Keratinocyte (primary cell): ENCODE measurements at regions not wholly inside any gene's neighbourhood (a gene's known extent, or its start where the extent isn't known, plus 50 kb on each side); places are given as distances from the start of the nearest gene placed in this dataset.

Experiments used
- DNase-seq: peaks from one replicate; pipeline ENCODE4 v3.0.0-alpha.2; 2011; ENCODE audit warnings: low read depth, missing footprints, low spot score
- FAIRE-seq: peaks from 2 replicates; lab custom pipeline; 2011; peaks lifted over from hg19 to GRCh38; lab: Jason Lieb, UNC
- H2AFZ ChIP-seq: 2 replicates; pipeline ENCODE4 v1.6.0; 2012; ENCODE audit warnings: low read length, control low read depth, inconsistent platforms; ENCODE audit not compliant: control insufficient read depth
- H3K27ac ChIP-seq: 2 replicates; pipeline ENCODE4 v1.5.1; 2011; ENCODE audit warnings: low read length; ENCODE audit not compliant: control insufficient read depth, insufficient read depth
- H3K27me3 ChIP-seq: 3 replicates; pipeline ENCODE4 v1.6.0; 2011; ENCODE audit warnings: low read length; ENCODE audit not compliant: control insufficient read depth, insufficient read depth; ENCODE audit errors: extremely low read depth
- H3K36me3 ChIP-seq, 2 experiments: 2 replicates in 1 of 2; 3 replicates in 1 of 2; pipeline ENCODE4 v1.5.1; 2011; ENCODE audit warnings: low read length in 2 of 2, mild to moderate bottlenecking in 1 of 2; ENCODE audit not compliant: control insufficient read depth in 2 of 2, insufficient read depth in 2 of 2; ENCODE audit errors: extremely low read depth in 1 of 2
- H3K4me1 ChIP-seq: 3 replicates; pipeline ENCODE4 v1.5.1; 2011; ENCODE audit warnings: low read length; ENCODE audit not compliant: control insufficient read depth, insufficient read depth; ENCODE audit errors: extremely low read depth
- H3K4me2 ChIP-seq: 3 replicates; pipeline ENCODE4 v1.6.0; 2011; ENCODE audit warnings: low read depth, low read length; ENCODE audit not compliant: control insufficient read depth, insufficient read depth; ENCODE audit errors: extremely low read depth
- H3K4me3 ChIP-seq, 3 experiments: fragments of 200-600 bp in 1 of 3; sonication (generic) in 1 of 3; 2 replicates in 2 of 3; 3 replicates in 1 of 3; pipeline ENCODE4 v1.5.1; 2011 to 2016; ENCODE audit warnings: low read length in 3 of 3, mild to moderate bottlenecking in 3 of 3, control low read depth in 2 of 3, inconsistent platforms in 1 of 3, low read depth in 1 of 3, mixed read lengths in 1 of 3, mixed run types in 1 of 3, moderate library complexity in 1 of 3; ENCODE audit not compliant: control insufficient read depth in 2 of 3, insufficient read depth in 2 of 3; ENCODE audit errors: extremely low read depth in 1 of 3
- H3K79me2 ChIP-seq: 2 replicates; pipeline ENCODE4 v1.6.0; 2012; ENCODE audit warnings: low read length; ENCODE audit not compliant: control insufficient read depth, insufficient read depth
- H3K9ac ChIP-seq: 3 replicates; pipeline ENCODE4 v1.6.0; 2011; ENCODE audit warnings: low read length; ENCODE audit not compliant: control insufficient read depth, insufficient read depth; ENCODE audit errors: extremely low read depth
- H3K9me1 ChIP-seq: 3 replicates; pipeline ENCODE4 v1.6.0; 2011; ENCODE audit warnings: low read length; ENCODE audit not compliant: control insufficient read depth, insufficient read depth; ENCODE audit errors: extremely low read depth
- H3K9me3 ChIP-seq: 2 replicates; pipeline ENCODE4 v1.5.1; 2012; ENCODE audit warnings: low read depth, low read length; ENCODE audit not compliant: control insufficient read depth
- H4K20me1 ChIP-seq: 3 replicates; pipeline ENCODE4 v1.6.0; 2011; ENCODE audit warnings: low read length; ENCODE audit not compliant: control insufficient read depth, insufficient read depth; ENCODE audit errors: extremely low read depth
- EZH2 ChIP-seq: IDR thresholded peaks from one replicate; pipeline ENCODE4 v1.6.1; 2012; ENCODE audit warnings: inconsistent platforms, mild to moderate bottlenecking, low read length, moderate library complexity
- dilution Hi-C: fragments of 300-500 bp; cut with MboI; formaldehyde crosslinking; loops from one replicate; pipeline ENCODE4 v1.7.0; 2020; ENCODE audit warnings: low sequenced_read_pairs; ENCODE audit not compliant: extremely low pct_ligation_motif_present
- TF ChIP-seq, protein P1 (sequence below), 3 experiments: IDR thresholded peaks in 1 of 3; conservative IDR thresholded peaks in 1 of 3; optimal IDR thresholded peaks in 1 of 3; 2 replicates in 2 of 3; 3 replicates in 1 of 3; pipeline versions ENCODE3 to v1.5.1; 2011; ENCODE audit warnings: low read length in 3 of 3, mild to moderate bottlenecking in 3 of 3, moderate library complexity in 2 of 3, control low read depth in 1 of 3, inconsistent platforms in 1 of 3; ENCODE audit not compliant: insufficient read depth in 2 of 3; ENCODE audit errors: extremely low read depth in 1 of 3

DNA sequence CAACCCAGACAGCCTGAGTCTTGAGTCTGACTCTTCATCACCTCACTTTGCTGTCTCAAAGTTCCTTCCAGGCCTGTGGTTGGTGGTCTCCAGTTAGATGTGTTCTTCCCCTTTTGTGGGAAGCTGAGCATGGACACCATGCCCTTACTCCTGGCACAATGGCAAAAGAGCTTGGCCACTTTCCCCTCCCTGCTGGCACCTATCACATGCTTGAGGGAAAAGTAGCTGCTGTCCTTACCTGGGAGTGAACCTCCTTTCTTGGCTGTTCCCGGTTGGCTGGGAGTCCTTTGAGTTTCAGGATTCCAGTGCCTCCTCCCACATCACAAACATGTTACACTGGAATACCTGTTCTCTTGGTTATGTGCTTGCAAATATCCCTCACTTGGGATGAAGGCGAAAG, 97.8 kb downstream of the GATA6 start:
- no peaks in the 10 kb centered on the region for H3K4me1 ChIP-seq

DNA sequence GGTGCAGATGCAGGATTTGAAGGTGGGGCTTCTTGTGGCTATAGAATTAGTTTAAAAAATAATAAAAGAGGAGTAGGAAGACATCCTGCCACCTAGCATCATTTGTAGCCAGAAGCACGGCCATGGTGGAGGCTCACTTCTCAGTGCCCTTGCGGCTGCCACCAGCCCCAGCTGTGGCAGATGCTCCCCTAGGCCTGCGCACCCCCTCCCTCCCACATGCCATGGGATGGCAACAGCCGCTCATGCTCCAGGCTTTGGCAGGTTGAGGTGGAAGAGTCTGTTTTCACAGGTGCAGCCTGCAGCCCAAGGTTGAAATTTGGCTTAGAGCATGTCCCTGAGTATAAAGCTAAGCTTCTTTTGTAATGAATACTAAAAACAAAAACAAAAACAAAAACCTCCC, 96.4 kb downstream of the GATA6 start:
- Histone ChIP-seq H3K9me3 (no peaks in the 10 kb centered on the region), H3K36me3 (no peaks in the 10 kb centered on the region), H3K27ac (no peak overlapping the region), H4K20me1 (no peaks in the 10 kb centered on the region), H3K27me3 (peaks cover 4% of the 10 kb centered on the region), H3K4me3 (no peak overlapping the region), H3K4me2 (no peak overlapping the region), H3K9me1 (no peaks in the 10 kb centered on the region), H3K4me1 (no peaks in the 10 kb centered on the region), H2AFZ (no peak overlapping the region), H3K9ac (no peak overlapping the region), H3K79me2 (no peaks in the 10 kb centered on the region)
- TF ChIP-seq, protein P1, sequence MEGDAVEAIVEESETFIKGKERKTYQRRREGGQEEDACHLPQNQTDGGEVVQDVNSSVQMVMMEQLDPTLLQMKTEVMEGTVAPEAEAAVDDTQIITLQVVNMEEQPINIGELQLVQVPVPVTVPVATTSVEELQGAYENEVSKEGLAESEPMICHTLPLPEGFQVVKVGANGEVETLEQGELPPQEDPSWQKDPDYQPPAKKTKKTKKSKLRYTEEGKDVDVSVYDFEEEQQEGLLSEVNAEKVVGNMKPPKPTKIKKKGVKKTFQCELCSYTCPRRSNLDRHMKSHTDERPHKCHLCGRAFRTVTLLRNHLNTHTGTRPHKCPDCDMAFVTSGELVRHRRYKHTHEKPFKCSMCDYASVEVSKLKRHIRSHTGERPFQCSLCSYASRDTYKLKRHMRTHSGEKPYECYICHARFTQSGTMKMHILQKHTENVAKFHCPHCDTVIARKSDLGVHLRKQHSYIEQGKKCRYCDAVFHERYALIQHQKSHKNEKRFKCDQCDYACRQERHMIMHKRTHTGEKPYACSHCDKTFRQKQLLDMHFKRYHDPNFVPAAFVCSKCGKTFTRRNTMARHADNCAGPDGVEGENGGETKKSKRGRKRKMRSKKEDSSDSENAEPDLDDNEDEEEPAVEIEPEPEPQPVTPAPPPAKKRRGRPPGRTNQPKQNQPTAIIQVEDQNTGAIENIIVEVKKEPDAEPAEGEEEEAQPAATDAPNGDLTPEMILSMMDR (optimal IDR thresholded peaks at IDR 0.05 in 1 of 3, IDR thresholded peaks at IDR 0.05 in 1 of 3, conservative IDR thresholded peaks at IDR 0.05 in 1 of 3; ENCODE audit: extremely low read depth in 1 of 3, insufficient read depth in 2 of 3, low read length in 3 of 3), result no peak
- TF ChIP-seq EZH2, result no peak
- FAIRE-seq (no peak), DNase-seq (no peak)
- dilution Hi-C loops, result no loop called here

More for the DNA sequence above, 97.8 kb downstream of the GATA6 start:
- dilution Hi-C loops, result no loop called here
- Histone ChIP-seq H3K36me3 (no peaks in the 10 kb centered on the region), H4K20me1 (no peaks in the 10 kb centered on the region), H3K9ac (no peak overlapping the region), H3K9me3 (no peaks in the 10 kb centered on the region), H3K4me2 (no peak overlapping the region), H3K9me1 (no peaks in the 10 kb centered on the region), H3K4me3 (no peak overlapping the region), H2AFZ (no peak overlapping the region), H3K79me2 (no peaks in the 10 kb centered on the region), H3K27ac (no peak overlapping the region), H3K27me3 (peaks cover 5% of the 10 kb centered on the region)
- no peak for FAIRE-seq
- no peak for TF ChIP-seq EZH2
- TF ChIP-seq, protein P1 (optimal IDR thresholded peaks at IDR 0.05 in 1 of 3, IDR thresholded peaks at IDR 0.05 in 1 of 3, conservative IDR thresholded peaks at IDR 0.05 in 1 of 3; ENCODE audit: extremely low read depth in 1 of 3, insufficient read depth in 2 of 3, low read length in 3 of 3), result no peak
- no peak for DNase-seq
